H9 (cell line): ENCODE measurements at regions not wholly inside any gene's neighbourhood (a gene's known extent, or its start where the extent isn't known, plus 50 kb on each side); places are given as distances from the start of the nearest gene placed in this dataset.

ENCODE experiments used
- DNase-seq: peaks from one replicate; pipeline ENCODE4 v3.0.0-alpha.2; 2017
- H2AFZ ChIP-seq: one replicate; pipeline ENCODE4 v1.6.1; 2013; ENCODE audit warnings: mild to moderate bottlenecking, low read length, control low read depth, moderate library complexity
- H2AK5ac ChIP-seq: 2 replicates; pipeline ENCODE4 v1.6.1; 2013; ENCODE audit warnings: low read length, control low read depth, mixed read lengths; ENCODE audit not compliant: insufficient read length
- H2BK120ac ChIP-seq: one replicate; pipeline ENCODE4 v1.6.1; 2013; ENCODE audit warnings: low read depth, mild to moderate bottlenecking, low read length, control low read depth, inconsistent platforms; ENCODE audit not compliant: poor library complexity, severe bottlenecking
- H2BK12ac ChIP-seq: 2 replicates; pipeline ENCODE4 v1.6.1; 2013; ENCODE audit warnings: low read length, control low read depth, mixed read lengths, low read depth; ENCODE audit not compliant: insufficient read length
- H2BK15ac ChIP-seq: 2 replicates; pipeline ENCODE4 v1.6.1; 2013; ENCODE audit warnings: low read depth, low read length, control low read depth
- H2BK20ac ChIP-seq: one replicate; pipeline ENCODE4 v1.6.1; 2013; ENCODE audit warnings: low read depth, mild to moderate bottlenecking, low read length, control low read depth, inconsistent platforms; ENCODE audit not compliant: poor library complexity, severe bottlenecking
- H2BK5ac ChIP-seq: 2 replicates; pipeline ENCODE4 v1.6.1; 2013; ENCODE audit warnings: low read length, control low read depth, mixed read lengths; ENCODE audit not compliant: insufficient read length
- H3K14ac ChIP-seq: 2 replicates; pipeline ENCODE4 v1.6.1; 2013; ENCODE audit warnings: low read length, control low read depth; ENCODE audit not compliant: insufficient read depth
- H3K18ac ChIP-seq: 2 replicates; pipeline ENCODE4 v1.6.1; 2013; ENCODE audit warnings: low read depth, mild to moderate bottlenecking, mixed read lengths, low read length, control low read depth; ENCODE audit not compliant: insufficient read length
- H3K23ac ChIP-seq: 2 replicates; pipeline ENCODE4 v1.6.1; 2013; ENCODE audit warnings: low read length, control low read depth, mixed read lengths, low read depth; ENCODE audit not compliant: insufficient read length
- H3K23me2 ChIP-seq: 2 replicates; pipeline ENCODE4 v1.6.1; 2013; ENCODE audit warnings: low read depth, mild to moderate bottlenecking, mixed read lengths, low read length, control low read depth; ENCODE audit not compliant: insufficient read length, poor library complexity, severe bottlenecking
- H3K27ac ChIP-seq: 2 replicates; pipeline ENCODE4 v1.5.1; 2013; ENCODE audit warnings: low read length, control low read depth, mixed read lengths, low read depth; ENCODE audit not compliant: insufficient read length
- H3K27me3 ChIP-seq: 2 replicates; pipeline ENCODE4 v1.6.1; 2013; ENCODE audit warnings: low read length, control low read depth, inconsistent platforms; ENCODE audit not compliant: insufficient read depth
- H3K4ac ChIP-seq: 2 replicates; pipeline ENCODE4 v1.6.1; 2013; ENCODE audit warnings: low read depth, mild to moderate bottlenecking, control low read depth, inconsistent platforms, low read length, moderate library complexity
- H3K4me1 ChIP-seq: 2 replicates; pipeline ENCODE4 v1.6.1; 2013; ENCODE audit warnings: low read length, control low read depth, inconsistent platforms; ENCODE audit not compliant: insufficient read depth
- H3K4me2 ChIP-seq: 2 replicates; pipeline ENCODE4 v1.6.1; 2013; ENCODE audit warnings: low read length, control low read depth, mixed read lengths; ENCODE audit not compliant: insufficient read length, insufficient read depth
- H3K56ac ChIP-seq: 2 replicates; pipeline ENCODE4 v1.6.1; 2013; ENCODE audit warnings: low read depth, mild to moderate bottlenecking, mixed read lengths, low read length, control low read depth; ENCODE audit not compliant: insufficient read length
- H3K79me1 ChIP-seq: 2 replicates; pipeline ENCODE4 v1.6.1; 2013; ENCODE audit warnings: low read depth, mild to moderate bottlenecking, moderate library complexity, low read length, control low read depth, inconsistent platforms; ENCODE audit not compliant: insufficient read depth, poor library complexity, severe bottlenecking
- H3K79me2 ChIP-seq: 2 replicates; pipeline ENCODE4 v1.6.1; 2013; ENCODE audit warnings: low read length, control low read depth, inconsistent platforms; ENCODE audit not compliant: insufficient read depth
- H3K9ac ChIP-seq: 2 replicates; pipeline ENCODE4 v1.6.1; 2013; ENCODE audit warnings: low read length, control low read depth, mixed read lengths; ENCODE audit not compliant: insufficient read length; ENCODE audit errors: extremely low read depth
- H3K9me3 ChIP-seq: one replicate; pipeline ENCODE4 v1.6.1; 2013; ENCODE audit warnings: low read depth, low read length, inconsistent platforms; ENCODE audit not compliant: control insufficient read depth
- H3T11ph ChIP-seq: one replicate; pipeline ENCODE4 v1.6.1; 2013; ENCODE audit warnings: mild to moderate bottlenecking, low read length, control low read depth, inconsistent platforms
- H4K20me1 ChIP-seq: one replicate; pipeline ENCODE4 v1.6.1; 2013; ENCODE audit not compliant: control insufficient read depth, insufficient read length, insufficient read depth
- H4K5ac ChIP-seq: 2 replicates; pipeline ENCODE4 v1.6.1; 2013; ENCODE audit warnings: low read depth, mild to moderate bottlenecking, mixed read lengths, low read length, control low read depth; ENCODE audit not compliant: insufficient read length
- H4K8ac ChIP-seq: replicated peaks from 2 replicates; pipeline ENCODE4 v1.6.1; 2013; ENCODE audit warnings: low read length, control low read depth, mixed read lengths, low read depth; ENCODE audit not compliant: insufficient read length
- H4K91ac ChIP-seq: 2 replicates; pipeline ENCODE4 v1.6.1; 2013; ENCODE audit warnings: low read depth, mild to moderate bottlenecking, moderate library complexity, mixed read lengths, low read length, control low read depth; ENCODE audit not compliant: insufficient read length
- H3K27ac Mint-ChIP-seq, 3 experiments: 2 replicates in 2 of 3; 3 replicates in 1 of 3; pipeline ENCODE4 v1.8.0; 2020 to 2021; ENCODE audit warnings: mixed read lengths in 3 of 3, mild to moderate bottlenecking in 1 of 3, moderate library complexity in 1 of 3
- H3K27me3 Mint-ChIP-seq: 2 replicates; pipeline ENCODE4 v1.8.0; 2021; ENCODE audit warnings: low read depth, mild to moderate bottlenecking, moderate library complexity, mixed read lengths
- H3K36me3 Mint-ChIP-seq, 3 experiments: 2 replicates in 2 of 3; 3 replicates in 1 of 3; pipeline ENCODE4 v1.8.0; 2020 to 2021; ENCODE audit warnings: low read depth in 3 of 3, mixed read lengths in 3 of 3; ENCODE audit not compliant: insufficient read depth in 1 of 3
- H3K4me1 Mint-ChIP-seq, 2 experiments: 2 replicates each; pipeline ENCODE4 v1.8.0; 2020; ENCODE audit warnings: mixed read lengths in 2 of 2
- H3K4me3 Mint-ChIP-seq, 2 experiments: 2 replicates in 1 of 2; 3 replicates in 1 of 2; pipeline ENCODE4 v1.8.0; 2020 to 2021; ENCODE audit warnings: mild to moderate bottlenecking in 2 of 2, mixed read lengths in 2 of 2, moderate library complexity in 1 of 2
- H3K9me3 Mint-ChIP-seq, 2 experiments: 2 replicates in 1 of 2; 3 replicates in 1 of 2; pipeline ENCODE4 v1.8.0; 2020; ENCODE audit warnings: mild to moderate bottlenecking in 2 of 2, mixed read lengths in 2 of 2, moderate library complexity in 1 of 2
- CTCF ChIP-seq: fragments of 200-600 bp; sonication (generic); conservative IDR thresholded peaks from 3 replicates; pipeline ENCODE4 v1.8.0; 2021; ENCODE audit warnings: antibody characterized with exemption, mild to moderate bottlenecking
- WGBS: extraction: QIAGEN DNeasy Blood & Tissue Kit; methylation state at CpG from one replicate; pipeline ENCODE4 v1.1.7; 2013; ENCODE audit warnings: missing lambda C conversion rate, low lambda C conversion rate, mixed read lengths; ENCODE audit not compliant: insufficient read length; ENCODE audit errors: extremely low coverage; 5-methylcytosine and 5-hydroxymethylcytosine counted together

DNA sequence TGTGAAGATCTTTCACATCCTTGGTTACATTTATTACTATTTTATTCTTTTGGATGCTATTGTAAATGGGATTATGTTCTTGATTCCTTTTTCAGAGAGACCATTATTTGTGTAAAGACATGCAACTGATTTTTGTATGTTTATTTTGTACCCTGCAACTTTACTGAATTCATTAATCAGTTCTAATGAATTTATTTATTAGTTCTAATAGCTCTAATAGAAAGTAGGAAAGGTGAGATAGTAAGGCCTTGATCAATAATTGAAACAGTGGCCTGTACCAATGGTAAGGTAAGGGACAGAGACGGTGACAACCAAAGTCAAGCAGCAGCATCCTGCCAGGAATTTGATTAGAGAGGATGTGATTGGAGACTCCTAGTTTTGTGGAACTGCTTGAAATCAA is 224.1 kb downstream of the PHLDA1 start:
- Histone ChIP-seq H3K4me1 (peaks cover under 1% of the 10 kb centered on the region; the same call in 1 of the 2 replicates), H3K4me2 (no peak overlapping the region), H2BK15ac (no peak overlapping the region), H2AK5ac (no peak overlapping the region), H2BK20ac (no peak overlapping the region), H3K14ac (no peak overlapping the region), H3T11ph (no peak overlapping the region), H3K56ac (no peak overlapping the region), H3K9ac (no peak overlapping the region), H3K23me2 (no peaks in the 10 kb centered on the region), H4K8ac (no peak overlapping the region), H2BK5ac (no peak overlapping the region), H3K79me2 (no peaks in the 10 kb centered on the region; the same call in 1 of the 2 replicates), H3K4ac (no peak overlapping the region), H3K27me3 (no peaks in the 10 kb centered on the region; the same call in 1 of the 2 replicates), H3K23ac (no peak overlapping the region), H2AFZ (no peak overlapping the region), H4K5ac (no peak overlapping the region), H2BK120ac (no peak overlapping the region), H3K79me1 (no peaks in the 10 kb centered on the region), H2BK12ac (no peak overlapping the region), H3K9me3 (no peaks in the 10 kb centered on the region), H4K91ac (no peak overlapping the region), H3K18ac (no peak overlapping the region), H3K27ac (no peak overlapping the region), H4K20me1 (no peaks in the 10 kb centered on the region)
- no peak for TF ChIP-seq CTCF
- no peak for DNase-seq
- Mint-ChIP-seq H3K4me1 (peaks cover 32 to 33% of the 10 kb centered on the region in 2 experiments), H3K27ac (no peak overlapping the region), H3K36me3 (peaks cover 0 to 10% (median 7%) of the 10 kb centered on the region in 3 experiments; a peak in 6 of 7 replicates), H3K4me3 (no peak overlapping the region), H3K9me3 (peaks cover 8 to 18% of the 10 kb centered on the region in 2 experiments; a peak in 4 of 5 replicates), H3K27me3 (no peaks in the 10 kb centered on the region)
- no CpG with 5 or more reads among the region's 1 CpG for WGBS
